SKM-1 (cell line): ENCODE measurements at regions not wholly inside any gene's neighbourhood (a gene's known extent, or its start where the extent isn't known, plus 50 kb on each side); places are given as distances from the start of the nearest gene placed in this dataset.
"Not testable (repeated sequence)": the region's sequence is repeated elsewhere in the genome, so short reads cannot be mapped to it uniquely, and the experiment has no call there.

Source experiments
- DNase-seq: peaks from one replicate; lab custom pipeline; 2025; ENCODE audit not compliant: unreplicated experiment; lab: John Stamatoyannopoulos, UW

- DNase-seq, result not testable (repeated sequence)
These were observed 105.5 kb downstream of the BUD13 start for GRCh38 chr11:116667318-116667717.

- DNase-seq, result not testable (repeated sequence)
These were observed 106.0 kb downstream of the BUD13 start for GRCh38 chr11:116666673-116667249.

- no peak for DNase-seq
These were observed 107.3 kb downstream of the BUD13 start for GRCh38 chr11:116665523-116665922.

- DNase-seq, result no peak
These were observed 111.7 kb downstream of the BUD13 start for GRCh38 chr11:116661056-116661455.

- DNase-seq, result no peak
These were observed 112.8 kb downstream of the BUD13 start for GRCh38 chr11:116660011-116660410.

GRCh38 chr11:116658876-116659535 lies 113.8 kb downstream of the BUD13 start:
- DNase-seq, result no peak

- DNase-seq, result no peak
These were observed 114.7 kb downstream of the BUD13 start for GRCh38 chr11:116657842-116658825.

- DNase-seq, result no peak
These were observed 116.8 kb downstream of the BUD13 start for GRCh38 chr11:116656011-116656410.

- no peak for DNase-seq
These were observed 118.3 kb downstream of the BUD13 start for GRCh38 chr11:116654526-116654925.

- no peak for DNase-seq
These were observed 119.6 kb downstream of the BUD13 start for GRCh38 chr11:116653206-116653605.

GRCh38 chr11:116651737-116652237 lies 121.0 kb downstream of the BUD13 start:
- DNase-seq, result no peak

- DNase-seq, result no peak
These were observed 121.6 kb downstream of the BUD13 start for GRCh38 chr11:116651098-116651736.

GRCh38 chr11:116650052-116650451 lies 122.7 kb downstream of the BUD13 start:
- DNase-seq, result no peak

- DNase-seq, result no peak
These were observed 123.5 kb downstream of the BUD13 start for GRCh38 chr11:116649268-116649667.

- no peak for DNase-seq
These were observed 124.3 kb downstream of the BUD13 start for GRCh38 chr11:116648247-116649174.

GRCh38 chr11:116647305-116648080 lies 125.3 kb downstream of the BUD13 start:
- DNase-seq, result no peak

- no peak for DNase-seq
These were observed 126.6 kb downstream of the BUD13 start for GRCh38 chr11:116646191-116646590.

- DNase-seq, result no peak
These were observed 127.9 kb downstream of the BUD13 start for GRCh38 chr11:116644941-116645305.

- no peak for DNase-seq
These were observed 128.4 kb downstream of the BUD13 start for GRCh38 chr11:116644201-116644940.
